Adrenal gland (tissue), 9 donors: ENCODE measurements at regions not wholly inside any gene's neighbourhood (a gene's known extent, or its start where the extent isn't known, plus 50 kb on each side); places are given as distances from the start of the nearest gene placed in this dataset.

Source experiments
- DNase-seq, 7 donors: peaks; one replicate each; pipeline ENCODE4 v3.0.0-alpha.2; 2019 to 2020
- H3K27ac ChIP-seq, 5 donors: fragments of 200-600 bp; sonication (generic) in 4 of 5; 1 replicate in 3 of 5; 2 replicates in 2 of 5; pipeline versions ENCODE4 v1.5.1 to v1.8.0; 2016 to 2020; ENCODE audit warnings: mild to moderate bottlenecking in 1 of 5
- H3K27me3 ChIP-seq: fragments of 200-600 bp; 2 replicates; pipeline ENCODE4 v1.8.0; 2021
- H3K36me3 ChIP-seq, 2 donors: fragments of 200-600 bp; replicated peaks in 1 of 2; 1 replicate in 1 of 2; 2 replicates in 1 of 2; pipeline versions ENCODE4 v1.5.1 to v1.8.0; 2018 to 2022
- H3K4me1 ChIP-seq, 2 donors: fragments of 200-600 bp; replicated peaks in 1 of 2; 1 replicate in 1 of 2; 2 replicates in 1 of 2; pipeline versions ENCODE4 v1.5.1 to v1.8.0; 2018 to 2021
- H3K4me3 ChIP-seq, 4 donors: fragments of 200-600 bp; sonication (generic) in 3 of 4; one replicate each; pipeline ENCODE4 v1.5.1; 2016 to 2018
- H3K9me3 ChIP-seq, 3 donors: fragments of 200-600 bp; sonication (generic) in 1 of 3; replicated peaks in 1 of 3; 1 replicate in 2 of 3; 2 replicates in 1 of 3; pipeline versions ENCODE4 v1.5.1 to v1.8.0; 2016 to 2021
- CTCF ChIP-seq, 6 experiments: fragments of 450-650 bp in 4 of 6; fragments of 200-600 bp in 2 of 6; sonication (generic) in 1 of 6; IDR thresholded peaks; 1 replicate in 5 of 6; 2 replicates in 1 of 6; pipeline versions ENCODE4 v1.5.1 to v1.8.0; 2016 to 2021; ENCODE audit warnings: antibody characterized with exemption in 6 of 6, mild to moderate bottlenecking in 2 of 6, moderate library complexity in 1 of 6
- POLR2A ChIP-seq, 2 donors: fragments of 450-650 bp; IDR thresholded peaks; one replicate each; pipeline ENCODE4 v1.6.1; 2017; ENCODE audit warnings: antibody characterized with exemption in 2 of 2, mild to moderate bottlenecking in 2 of 2, moderate library complexity in 1 of 2
- WGBS, 4 donors: extraction: QIAGEN DNeasy Blood & Tissue Kit in 2 of 4; methylation state at CpG; one replicate each; pipeline versions ENCODE4 v1.1.5 to v1.1.7; 2013 to 2017; 5-methylcytosine and 5-hydroxymethylcytosine counted together
- intact Hi-C, 2 donors: fragments of 100-400 bp; cut with DNase I; formaldehyde crosslinking; loops; one replicate each; pipeline versions ENCODE4 v1.14.1 to v1.15.0; 2022 to 2023
- donor health status: healthy with polysubstance abuse.
- donor health status: Bipolar disorder and iron deficiency.
- donor health status: DM: yes; HTN: yes; CAD: no.
- donor health status: DM: no; HTN: no; CAD: no.
- donor health status: DM: no; HTN: no; CAD: no.

- intact Hi-C loops, result no loop called here
- no peaks in the 10 kb centered on the region for H3K36me3 ChIP-seq
- H3K9me3 ChIP-seq, result no peaks in the 10 kb centered on the region
- TF ChIP-seq CTCF (IDR thresholded peaks at IDR 0.05) (no peak), POLR2A (IDR thresholded peaks at IDR 0.05) (no peak)
- H3K4me3 ChIP-seq, result no peak overlapping the region
- 75 to 100% (median 83%) methylated on average over 3 to 12 of the region's 12 CpGs for WGBS, 4 donors
- no peaks in the 10 kb centered on the region for H3K4me1 ChIP-seq
- H3K27me3 ChIP-seq, result no peaks in the 10 kb centered on the region
- H3K27ac ChIP-seq, result no peak overlapping the region
- DNase-seq, result no peak
Measured at GRCh38 chr6:95083506-95083905, 493.8 kb upstream of the MANEA start.

GRCh38 chr6:95084867-95085266 is 492.5 kb upstream of the MANEA start:
- Histone ChIP-seq H3K4me1 (no peaks in the 10 kb centered on the region), H3K9me3 (no peaks in the 10 kb centered on the region), H3K27me3 (no peaks in the 10 kb centered on the region), H3K4me3 (no peak overlapping the region), H3K36me3 (no peaks in the 10 kb centered on the region), H3K27ac (no peak overlapping the region)
- intact Hi-C loops, result no loop called here
- DNase-seq, result no peak
- WGBS, 4 donors, result 84 to 96% (median 91%) methylated on average over 16 to 19 of the region's 19 CpGs
- TF ChIP-seq POLR2A (IDR thresholded peaks at IDR 0.05), result no peak

GRCh38 chr6:95087394-95088097 is 489.8 kb upstream of the MANEA start:
- intact Hi-C loops, result no loop called here
- no peak for TF ChIP-seq POLR2A (IDR thresholded peaks at IDR 0.05)
- no peak for TF ChIP-seq CTCF (IDR thresholded peaks at IDR 0.05)
- Histone ChIP-seq H3K27me3 (no peaks in the 10 kb centered on the region), H3K27ac (no peak overlapping the region), H3K36me3 (no peaks in the 10 kb centered on the region), H3K4me1 (no peaks in the 10 kb centered on the region), H3K9me3 (no peaks in the 10 kb centered on the region), H3K4me3 (no peak overlapping the region)
- WGBS, 4 donors, result 31 to 41% (median 39%) methylated on average over 8 of the region's 8 CpGs
- peak in 6 of 7 donors; percentile 17 to 43 (median 28) for DNase-seq

GRCh38 chr6:95091823-95092436 is 485.4 kb upstream of the MANEA start:
- Histone ChIP-seq H3K27me3 (peaks cover 3% of the 10 kb centered on the region), H3K9me3 (peaks cover 0 to 7% (median 0%) of the 10 kb centered on the region in 3 donors), H3K27ac (no peak overlapping the region), H3K4me1 (no peaks in the 10 kb centered on the region), H3K4me3 (no peak overlapping the region), H3K36me3 (no peaks in the 10 kb centered on the region)
- WGBS, 4 donors, result 55 to 61% (median 57%) methylated on average over 5 of the region's 5 CpGs
- DNase-seq, result no peak
- intact Hi-C loops, result no loop called here
- TF ChIP-seq POLR2A (IDR thresholded peaks at IDR 0.05), result no peak
- peak; percentile 16 to 63 (median 42) for TF ChIP-seq CTCF (IDR thresholded peaks at IDR 0.05)
